OCI-LY7 (cell line): ENCODE measurements at regions not wholly inside any gene's neighbourhood (a gene's known extent, or its start where the extent isn't known, plus 50 kb on each side); places are given as distances from the start of the nearest gene placed in this dataset.

ENCODE experiments used
- BruUV-seq: library from RNA; stranded (reverse); fragments of 400-500 nt; replicated peaks from 2 replicates; lab custom pipeline; 2021; lab: Mats Ljungman, UMichigan
- CTCF ChIA-PET: fragments of 300-600 bp; sonication (Branson Sonifier 250); formaldehyde crosslinking; loops from one replicate; lab custom pipeline; 2022; ENCODE audit warnings: antibody characterized with exemption; ENCODE audit not compliant: unreplicated experiment; lab: Charles Lee
- POLR2A ChIA-PET: fragments of 300-600 bp; sonication (Branson Sonifier 250); formaldehyde crosslinking; loops from one replicate; lab custom pipeline; 2022; ENCODE audit warnings: antibody characterized with exemption; lab: Charles Lee
- DNase-seq: peaks from one replicate; pipeline ENCODE4 v3.0.0-alpha.2; 2015; ENCODE audit warnings: low spot score
- H2AFZ ChIP-seq: fragments of 200-600 bp; sonication (generic), shearing (Covaris generic); 2 replicates; pipeline ENCODE4 v1.6.1; 2014; ENCODE audit warnings: mild to moderate bottlenecking, antibody characterized with exemption, low read length, moderate library complexity
- H3K27ac ChIP-seq: fragments of 200-600 bp; sonication (generic); 2 replicates; pipeline ENCODE4 v1.5.1; 2014; ENCODE audit warnings: mixed run types, low read depth, mild to moderate bottlenecking, moderate library complexity, low read length, inconsistent platforms; ENCODE audit not compliant: poor library complexity, severe bottlenecking
- H3K36me3 ChIP-seq: fragments of 200-600 bp; sonication (generic); 2 replicates; pipeline ENCODE4 v1.6.1; 2014; ENCODE audit warnings: mild to moderate bottlenecking, antibody characterized with exemption, low read length, moderate library complexity, mixed read lengths; ENCODE audit not compliant: insufficient read depth
- H3K4me1 ChIP-seq: fragments of 200-600 bp; sonication (generic); 2 replicates; pipeline ENCODE4 v1.5.1; 2014; ENCODE audit warnings: mild to moderate bottlenecking, low read length; ENCODE audit not compliant: insufficient read depth, poor library complexity, severe bottlenecking
- H3K4me2 ChIP-seq: fragments of 200-600 bp; sonication (generic); 2 replicates; pipeline ENCODE4 v1.6.1; 2014; ENCODE audit warnings: mild to moderate bottlenecking, low read length
- H3K4me3 ChIP-seq: fragments of 200-600 bp; sonication (generic); 2 replicates; pipeline ENCODE4 v1.5.1; 2014; ENCODE audit warnings: mild to moderate bottlenecking, low read depth, low read length; ENCODE audit not compliant: poor library complexity, severe bottlenecking
- H3K79me2 ChIP-seq: fragments of 200-600 bp; sonication (generic); 2 replicates; pipeline ENCODE4 v1.6.1; 2016; ENCODE audit warnings: low read depth, mild to moderate bottlenecking, low read length, moderate library complexity, mixed read lengths; ENCODE audit not compliant: insufficient read depth
- H3K9me2 ChIP-seq: fragments of 200-600 bp; sonication (generic); 2 replicates; pipeline ENCODE4 v1.6.1; 2016; ENCODE audit warnings: mild to moderate bottlenecking, low read length, mixed read lengths; ENCODE audit not compliant: insufficient read depth
- H3K9me3 ChIP-seq: fragments of 200-600 bp; sonication (generic); 2 replicates; pipeline ENCODE4 v1.6.1; 2014; ENCODE audit warnings: mild to moderate bottlenecking, mixed run types, low read length, mixed read lengths
- H4K20me1 ChIP-seq: fragments of 200-600 bp; sonication (generic); 2 replicates; pipeline ENCODE4 v1.6.1; 2014; ENCODE audit warnings: mild to moderate bottlenecking, antibody characterized with exemption, low read length, moderate library complexity, mixed read lengths; ENCODE audit not compliant: insufficient read depth
- CTCF ChIP-seq: fragments of 200-600 bp; sonication (generic); conservative IDR thresholded peaks from 2 replicates; pipeline ENCODE4 v1.5.1; 2014; ENCODE audit warnings: mild to moderate bottlenecking, antibody characterized with exemption, low read length, moderate library complexity, mixed read lengths
- EZH2phosphoT487 ChIP-seq: fragments of 200-600 bp; sonication (generic); IDR thresholded peaks from 2 replicates; pipeline ENCODE4 v1.6.1; 2018; ENCODE audit warnings: low read depth, borderline replicate concordance, mild to moderate bottlenecking, mixed run types, antibody characterized with exemption, low read length, moderate library complexity, mixed read lengths
- intact Hi-C: fragments of 100-400 bp; cut with micrococcal nuclease; formaldehyde crosslinking; loops from one replicate; pipeline ENCODE4 v1.10.0; 2022; ENCODE audit not compliant: unreplicated experiment

GRCh38 chr7:104059103-104059502 is 69.6 kb upstream of the RELN start:
- no peaks in the 10 kb centered on the region for H4K20me1 ChIP-seq
- no peaks in the 10 kb centered on the region for H3K9me3 ChIP-seq
- BruUV-seq: no TSS peak
- H3K4me1 ChIP-seq: no peaks in the 10 kb centered on the region
- no peak overlapping the region for H3K4me2 ChIP-seq
- no peak overlapping the region for H3K27ac ChIP-seq
- ChIA-PET POLR2A (no interaction called here), CTCF (no interaction called here)
- no peaks in the 10 kb centered on the region for H3K36me3 ChIP-seq
- no peak overlapping the region for H3K4me3 ChIP-seq
- no peak for DNase-seq
- intact Hi-C loops: no loop called here
- no peaks in the 10 kb centered on the region for H3K9me2 ChIP-seq
- no peak overlapping the region for H2AFZ ChIP-seq
- no peaks in the 10 kb centered on the region for H3K79me2 ChIP-seq
- TF ChIP-seq EZH2phosphoT487 (no peak), CTCF (no peak)

- H3K4me1 ChIP-seq: no peaks in the 10 kb centered on the region
Observed at GRCh38 chr7:104054362-104054761, 64.9 kb upstream of the RELN start.

More at GRCh38 chr7:104054362-104054761, 64.9 kb upstream of the RELN start:
- POLR2A ChIA-PET: interaction anchor here (0.6 kb wide), 1 partner anchor 82 kb away, joined by 3 read pairs; no protein-coding TSS in a partner anchor
- no peak for TF ChIP-seq EZH2phosphoT487
- no peak for TF ChIP-seq CTCF
- Histone ChIP-seq H4K20me1 (no peaks in the 10 kb centered on the region), H3K4me3 (no peak overlapping the region), H3K79me2 (no peaks in the 10 kb centered on the region), H3K27ac (no peak overlapping the region), H3K9me3 (no peaks in the 10 kb centered on the region), H2AFZ (no peak overlapping the region), H3K9me2 (no peaks in the 10 kb centered on the region), H3K36me3 (no peaks in the 10 kb centered on the region), H3K4me2 (no peak overlapping the region)
- intact Hi-C loops: no loop called here
- no peak for DNase-seq
- CTCF ChIA-PET: no interaction called here
- no TSS peak for BruUV-seq
